Peyer's patch (tissue), 4 donors: ENCODE measurements at regions not wholly inside any gene's neighbourhood (a gene's known extent, or its start where the extent isn't known, plus 50 kb on each side); places are given as distances from the start of the nearest gene placed in this dataset.

ENCODE experiments used
- POLR2A ChIP-seq, 2 donors: fragments of 450-650 bp; IDR thresholded peaks; one replicate each; pipeline ENCODE4 v1.5.1; 2017; ENCODE audit warnings: antibody characterized with exemption in 2 of 2, mild to moderate bottlenecking in 2 of 2, moderate library complexity in 2 of 2
- TF ChIP-seq, protein P1 (sequence below), 6 experiments: fragments of 450-650 bp in 4 of 6; fragments of 200-600 bp in 2 of 6; sonication (generic) in 1 of 6; IDR thresholded peaks; one replicate each; pipeline ENCODE4 v1.5.1; 2017 to 2019; ENCODE audit warnings: antibody characterized with exemption in 6 of 6, mild to moderate bottlenecking in 3 of 6, moderate library complexity in 1 of 6

DNA sequence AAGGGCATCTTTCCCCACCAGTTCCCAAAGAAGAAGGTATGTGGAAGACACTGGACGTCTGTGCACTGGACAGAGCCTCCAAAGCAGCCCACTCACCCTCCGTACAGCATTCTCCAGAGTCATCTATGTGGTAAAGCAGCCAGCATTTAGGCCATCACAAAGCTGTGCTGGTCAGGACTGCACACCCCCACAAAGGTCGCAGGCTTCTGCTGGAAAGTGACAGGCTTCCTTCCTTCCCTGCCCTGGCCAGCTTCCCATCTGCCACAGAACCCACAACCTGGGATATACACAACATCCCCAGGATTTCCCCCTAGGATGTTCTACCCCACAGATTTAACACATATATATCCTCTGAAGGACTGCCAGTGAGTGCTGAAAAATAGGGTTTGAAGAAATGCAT, 64.6 kb upstream of the GALNT15 start:
- no peak for TF ChIP-seq POLR2A (IDR thresholded peaks at IDR 0.05)
- TF ChIP-seq, protein P1, sequence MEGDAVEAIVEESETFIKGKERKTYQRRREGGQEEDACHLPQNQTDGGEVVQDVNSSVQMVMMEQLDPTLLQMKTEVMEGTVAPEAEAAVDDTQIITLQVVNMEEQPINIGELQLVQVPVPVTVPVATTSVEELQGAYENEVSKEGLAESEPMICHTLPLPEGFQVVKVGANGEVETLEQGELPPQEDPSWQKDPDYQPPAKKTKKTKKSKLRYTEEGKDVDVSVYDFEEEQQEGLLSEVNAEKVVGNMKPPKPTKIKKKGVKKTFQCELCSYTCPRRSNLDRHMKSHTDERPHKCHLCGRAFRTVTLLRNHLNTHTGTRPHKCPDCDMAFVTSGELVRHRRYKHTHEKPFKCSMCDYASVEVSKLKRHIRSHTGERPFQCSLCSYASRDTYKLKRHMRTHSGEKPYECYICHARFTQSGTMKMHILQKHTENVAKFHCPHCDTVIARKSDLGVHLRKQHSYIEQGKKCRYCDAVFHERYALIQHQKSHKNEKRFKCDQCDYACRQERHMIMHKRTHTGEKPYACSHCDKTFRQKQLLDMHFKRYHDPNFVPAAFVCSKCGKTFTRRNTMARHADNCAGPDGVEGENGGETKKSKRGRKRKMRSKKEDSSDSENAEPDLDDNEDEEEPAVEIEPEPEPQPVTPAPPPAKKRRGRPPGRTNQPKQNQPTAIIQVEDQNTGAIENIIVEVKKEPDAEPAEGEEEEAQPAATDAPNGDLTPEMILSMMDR (IDR thresholded peaks at IDR 0.05): no peak
